NCI-H446 treated with DMSO at 0.1 percent for 48 hours (cell line): ENCODE measurements at regions not wholly inside any gene's neighbourhood (a gene's known extent, or its start where the extent isn't known, plus 50 kb on each side); places are given as distances from the start of the nearest gene placed in this dataset.

Source experiments
- DNase-seq: peaks from one replicate; lab custom pipeline; 2025; lab: John Stamatoyannopoulos, UW

- no peak for DNase-seq
Observed at GRCh38 chr1:96964761-96965160, 243.2 kb downstream of the PTBP2 start.

GRCh38 chr1:96966536-96967138, 245.1 kb downstream of the PTBP2 start:
- peak; percentile 63 for DNase-seq

GRCh38 chr1:96967311-96967710, 245.7 kb downstream of the PTBP2 start:
- no peak for DNase-seq

GRCh38 chr1:96968541-96968940, 247.0 kb downstream of the PTBP2 start:
- DNase-seq = peak; percentile 69

GRCh38 chr1:96968983-96969382, 247.4 kb downstream of the PTBP2 start:
- DNase-seq = no peak

GRCh38 chr1:96969656-96970163, 248.1 kb downstream of the PTBP2 start:
- DNase-seq = no peak

- DNase-seq = no peak
Observed at GRCh38 chr1:96971439-96971838, 249.9 kb downstream of the PTBP2 start.

- no peak for DNase-seq
Observed at GRCh38 chr1:96971849-96972602, 250.4 kb downstream of the PTBP2 start.

- DNase-seq = peak; percentile 54
Observed at GRCh38 chr1:96973605-96974004, 252.0 kb downstream of the PTBP2 start.

GRCh38 chr1:96978444-96978843, 256.9 kb downstream of the PTBP2 start:
- no peak for DNase-seq

- DNase-seq = no peak
Observed at GRCh38 chr1:96978901-96979300, 257.3 kb downstream of the PTBP2 start.

GRCh38 chr1:96979304-96980268, 258.0 kb downstream of the PTBP2 start:
- no peak for DNase-seq

- no peak for DNase-seq
Observed at GRCh38 chr1:96980448-96980847, 258.9 kb downstream of the PTBP2 start.

- DNase-seq = no peak
Observed at GRCh38 chr1:96981181-96981580, 259.6 kb downstream of the PTBP2 start.

GRCh38 chr1:96982118-96982517, 260.5 kb downstream of the PTBP2 start:
- DNase-seq = no peak

- no peak for DNase-seq
Observed at GRCh38 chr1:96983866-96984265, 262.3 kb downstream of the PTBP2 start.

- no peak for DNase-seq
Observed at GRCh38 chr1:96987186-96987703, 265.7 kb downstream of the PTBP2 start.

GRCh38 chr1:96989302-96989701, 267.7 kb downstream of the PTBP2 start:
- DNase-seq = no peak

GRCh38 chr1:96990136-96990535, 268.6 kb downstream of the PTBP2 start:
- DNase-seq = no peak

GRCh38 chr1:96991261-96991660, 269.7 kb downstream of the PTBP2 start:
- DNase-seq = no peak

- no peak for DNase-seq
Observed at GRCh38 chr1:96992871-96993270, 271.3 kb downstream of the PTBP2 start.

- no peak for DNase-seq
Observed at GRCh38 chr1:96995351-96995750, 273.8 kb downstream of the PTBP2 start.
